HUES64 (cell line): ENCODE measurements at regions not wholly inside any gene's neighbourhood (a gene's known extent, or its start where the extent isn't known, plus 50 kb on each side); places are given as distances from the start of the nearest gene placed in this dataset.
"Not testable (repeated sequence)": the region's sequence is repeated elsewhere in the genome, so short reads cannot be mapped to it uniquely, and the experiment has no call there.

ENCODE experiments used
- H3K27ac ChIP-seq: 2 replicates; pipeline ENCODE4 v1.7.0; 2013; ENCODE audit warnings: low read depth, low read length, inconsistent platforms
- H3K27me3 ChIP-seq: 2 replicates; pipeline ENCODE4 v1.6.1; 2013; ENCODE audit warnings: mild to moderate bottlenecking, low read length; ENCODE audit not compliant: insufficient read depth
- H3K36me3 ChIP-seq: 2 replicates; pipeline ENCODE4 v1.6.1; 2013; ENCODE audit warnings: mild to moderate bottlenecking, low read length; ENCODE audit not compliant: insufficient read depth
- H3K4me1 ChIP-seq: 2 replicates; pipeline ENCODE4 v1.6.1; 2013; ENCODE audit warnings: mild to moderate bottlenecking, low read length, moderate library complexity; ENCODE audit not compliant: insufficient read depth
- H3K4me3 ChIP-seq: 2 replicates; pipeline ENCODE4 v1.5.1; 2013; ENCODE audit warnings: mild to moderate bottlenecking, low read length, moderate library complexity
- H3K9ac ChIP-seq: 2 replicates; pipeline ENCODE4 v1.6.1; 2013; ENCODE audit warnings: mild to moderate bottlenecking, low read depth, low read length
- H3K9me3 ChIP-seq: 2 replicates; pipeline ENCODE4 v1.6.1; 2013; ENCODE audit warnings: low read depth, low read length; ENCODE audit not compliant: insufficient read depth
- WGBS: fragments of 150-250, 120-280 bp; methylation state at CpG from one replicate; pipeline ENCODE4 v1.1.7; 2013; ENCODE audit warnings: missing lambda C conversion rate; 5-methylcytosine and 5-hydroxymethylcytosine counted together

GRCh38 chr11:81569999-81570398, 1163.7 kb downstream of the FAM181B start:
- Histone ChIP-seq H3K9ac (no peak overlapping the region), H3K4me3 (no peak overlapping the region), H3K36me3 (no peaks in the 10 kb centered on the region), H3K4me1 (no peaks in the 10 kb centered on the region), H3K27ac (no peak overlapping the region), H3K27me3 (no peaks in the 10 kb centered on the region), H3K9me3 (no peaks in the 10 kb centered on the region)
- 0% methylated on average over 1 of the region's 1 CpG for WGBS

- Histone ChIP-seq H3K27me3 (no peaks in the 10 kb centered on the region), H3K4me3 (no peak overlapping the region), H3K27ac (no peak overlapping the region), H3K4me1 (no peaks in the 10 kb centered on the region), H3K36me3 (no peaks in the 10 kb centered on the region), H3K9me3 (no peaks in the 10 kb centered on the region), H3K9ac (no peak overlapping the region)
Measured at GRCh38 chr11:81568918-81569317, 1164.7 kb downstream of the FAM181B start.

- Histone ChIP-seq H3K9ac (no peak overlapping the region), H3K36me3 (no peaks in the 10 kb centered on the region), H3K9me3 (no peaks in the 10 kb centered on the region), H3K27me3 (no peaks in the 10 kb centered on the region), H3K4me1 (no peaks in the 10 kb centered on the region), H3K27ac (no peak overlapping the region), H3K4me3 (no peak overlapping the region)
- 94% methylated on average over 1 of the region's 1 CpG for WGBS
Measured at GRCh38 chr11:81548123-81548522, 1185.5 kb downstream of the FAM181B start.

DNA sequence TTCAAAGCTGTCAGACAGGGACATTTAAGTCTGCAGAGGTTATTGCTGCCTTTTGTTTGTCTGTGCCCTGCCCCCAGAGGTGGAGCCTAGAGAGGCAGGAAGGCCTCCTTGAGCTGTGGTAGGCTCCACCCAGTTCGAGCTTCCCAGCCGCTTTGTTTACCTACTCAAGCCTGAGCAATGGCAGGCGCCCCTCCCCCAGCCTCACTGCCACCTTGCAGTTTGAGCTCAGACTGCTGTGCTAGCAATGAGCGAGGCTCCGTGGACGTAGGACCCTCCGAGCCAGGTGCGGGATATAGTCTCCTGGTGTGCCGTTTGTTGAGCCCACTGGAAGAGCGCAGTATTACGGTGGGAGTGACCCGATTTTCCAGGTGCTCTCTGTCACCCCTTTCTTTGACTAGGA, 1193.9 kb downstream of the FAM181B start:
- not testable (repeated sequence) for H3K9ac ChIP-seq, H3K27ac ChIP-seq, H3K9me3 ChIP-seq, H3K4me3 ChIP-seq, H3K27me3 ChIP-seq, H3K4me1 ChIP-seq, H3K36me3 ChIP-seq
- 97% methylated on average over 12 of the region's 12 CpGs for WGBS

DNA sequence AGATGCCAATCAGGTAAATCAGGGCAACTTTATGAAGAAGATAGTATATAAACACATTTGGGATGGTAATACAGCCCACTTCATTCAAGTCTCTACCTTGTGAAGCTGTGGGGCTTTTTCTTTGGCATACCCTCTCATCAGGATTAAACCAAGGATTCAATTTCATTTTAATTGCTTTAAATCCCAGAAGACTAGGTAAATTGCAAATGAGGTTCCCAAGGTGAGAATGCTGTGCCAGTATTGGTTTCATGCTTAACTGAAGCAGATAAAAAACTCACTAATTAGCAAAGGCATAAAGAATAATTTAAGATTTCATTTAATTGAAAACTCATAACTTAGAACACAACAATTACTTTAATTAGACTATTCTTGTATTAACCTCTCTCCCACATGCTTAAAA, 1218.1 kb downstream of the FAM181B start:
- Histone ChIP-seq H3K4me1 (no peaks in the 10 kb centered on the region), H3K36me3 (no peaks in the 10 kb centered on the region), H3K4me3 (no peak overlapping the region), H3K27me3 (no peaks in the 10 kb centered on the region), H3K9ac (no peak overlapping the region), H3K27ac (no peak overlapping the region), H3K9me3 (no peaks in the 10 kb centered on the region)

GRCh38 chr11:81497202-81497804, 1236.4 kb downstream of the FAM181B start:
- no peak overlapping the region for H3K9ac ChIP-seq
- no peak overlapping the region for H3K27ac ChIP-seq
- no peak overlapping the region for H3K4me3 ChIP-seq
- no peaks in the 10 kb centered on the region for H3K36me3 ChIP-seq
- WGBS, result 60% methylated on average over 5 of the region's 5 CpGs
- H3K9me3 ChIP-seq, result no peaks in the 10 kb centered on the region
- no peaks in the 10 kb centered on the region for H3K27me3 ChIP-seq
- peaks cover 32% of the 10 kb centered on the region; the same call in 1 of the 2 replicates for H3K4me1 ChIP-seq

GRCh38 chr11:81496601-81497000, 1237.1 kb downstream of the FAM181B start:
- Histone ChIP-seq H3K4me3 (no peak overlapping the region), H3K4me1 (peaks cover 32% of the 10 kb centered on the region; the same call in 1 of the 2 replicates), H3K27me3 (no peaks in the 10 kb centered on the region), H3K9ac (no peak overlapping the region), H3K27ac (no peak overlapping the region), H3K9me3 (no peaks in the 10 kb centered on the region), H3K36me3 (no peaks in the 10 kb centered on the region)
- WGBS, result 86% methylated on average over 1 of the region's 1 CpG

DNA sequence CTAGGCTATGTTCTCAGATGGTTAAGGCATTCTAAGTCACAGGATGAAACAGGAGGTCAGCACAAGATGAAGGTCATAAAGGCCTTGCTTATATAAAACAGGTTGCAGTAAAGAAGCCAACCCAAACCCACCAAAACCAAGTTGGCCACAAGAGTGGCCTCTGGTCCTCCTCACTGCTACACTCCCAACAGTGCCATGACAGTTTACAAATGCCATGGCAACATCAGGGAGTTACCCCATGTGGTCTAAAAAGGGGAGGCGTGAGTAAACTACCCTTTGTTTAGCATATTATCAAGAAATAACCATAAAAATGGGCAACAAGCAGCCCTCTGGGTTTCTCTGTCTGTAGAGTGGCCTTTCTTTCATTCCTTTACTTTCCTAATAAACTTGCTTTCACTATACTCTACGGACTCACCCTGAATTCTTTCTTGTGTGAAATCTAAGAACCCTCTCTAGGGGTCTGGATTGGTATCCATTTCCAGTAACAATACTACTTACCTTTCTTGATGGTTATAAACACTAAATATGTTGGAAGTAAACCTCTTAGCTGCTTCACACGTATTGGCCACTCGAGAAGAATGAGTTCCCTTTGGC, 1237.9 kb downstream of the FAM181B start:
- 67% methylated on average over 4 of the region's 4 CpGs for whole genome bisulfite sequencing
- H3K9ac ChIP-seq, result no peak overlapping the region
- no peak overlapping the region for H3K4me3 ChIP-seq
- no peak overlapping the region for H3K27ac ChIP-seq
- H3K9me3 ChIP-seq, result no peaks in the 10 kb centered on the region
- no peaks in the 10 kb centered on the region for H3K36me3 ChIP-seq
- peaks cover 32% of the 10 kb centered on the region; the same call in 1 of the 2 replicates for H3K4me1 ChIP-seq
- H3K27me3 ChIP-seq, result no peaks in the 10 kb centered on the region

DNA sequence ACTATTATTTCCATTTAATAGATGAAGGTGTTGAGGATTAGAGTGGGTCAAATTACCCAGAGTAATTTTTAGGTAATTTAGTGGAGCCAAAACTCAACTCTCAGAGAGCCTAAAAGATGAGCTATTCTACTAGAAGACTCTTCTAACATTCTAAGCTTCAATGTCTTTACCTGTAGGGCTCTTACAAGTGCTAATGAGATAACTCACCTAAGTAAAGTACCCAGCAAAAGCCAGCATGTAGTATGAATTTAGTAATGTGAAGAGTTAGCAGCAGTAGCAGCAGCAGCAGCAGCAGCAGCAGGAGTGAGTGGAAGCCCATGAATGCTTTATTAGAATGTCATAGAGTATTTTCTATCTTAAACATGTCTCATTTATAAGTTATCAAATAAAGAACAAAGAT, 1239.2 kb downstream of the FAM181B start:
- Histone ChIP-seq H3K36me3 (no peaks in the 10 kb centered on the region), H3K27me3 (no peaks in the 10 kb centered on the region), H3K4me1 (peaks cover 32% of the 10 kb centered on the region; the same call in 1 of the 2 replicates), H3K27ac (no peak overlapping the region), H3K9ac (no peak overlapping the region), H3K9me3 (no peaks in the 10 kb centered on the region), H3K4me3 (no peak overlapping the region)

GRCh38 chr11:81492923-81493445, 1240.7 kb downstream of the FAM181B start:
- Histone ChIP-seq H3K4me1 (peaks cover 32% of the 10 kb centered on the region; the same call in 1 of the 2 replicates), H3K27me3 (no peaks in the 10 kb centered on the region), H3K9ac (no peak overlapping the region), H3K4me3 (no peak overlapping the region), H3K27ac (no peak overlapping the region), H3K9me3 (no peaks in the 10 kb centered on the region), H3K36me3 (no peaks in the 10 kb centered on the region)
- 90% methylated on average over 1 of the region's 1 CpG for WGBS

- no peaks in the 10 kb centered on the region for H3K4me1 ChIP-seq
- H3K9me3 ChIP-seq, result no peaks in the 10 kb centered on the region
- H3K27ac ChIP-seq, result no peak overlapping the region
- H3K9ac ChIP-seq, result no peak overlapping the region
- no peaks in the 10 kb centered on the region for H3K36me3 ChIP-seq
- H3K4me3 ChIP-seq, result no peak overlapping the region
- WGBS, result no CpG with 5 or more reads among the region's 1 CpG
- H3K27me3 ChIP-seq, result no peaks in the 10 kb centered on the region
Measured at GRCh38 chr11:81487109-81487508, 1246.6 kb downstream of the FAM181B start.

- Histone ChIP-seq H3K9ac (no peak overlapping the region), H3K4me1 (no peaks in the 10 kb centered on the region), H3K36me3 (no peaks in the 10 kb centered on the region), H3K4me3 (no peak overlapping the region), H3K9me3 (no peaks in the 10 kb centered on the region), H3K27ac (no peak overlapping the region), H3K27me3 (no peaks in the 10 kb centered on the region)
Measured at GRCh38 chr11:81484196-81484595, 1249.5 kb downstream of the FAM181B start.
